ENCODE measurements at regions not wholly inside any gene's neighbourhood (a gene's known extent, or its start where the extent isn't known, plus 50 kb on each side); places are given as distances from the start of the nearest gene placed in this dataset.

DNA sequence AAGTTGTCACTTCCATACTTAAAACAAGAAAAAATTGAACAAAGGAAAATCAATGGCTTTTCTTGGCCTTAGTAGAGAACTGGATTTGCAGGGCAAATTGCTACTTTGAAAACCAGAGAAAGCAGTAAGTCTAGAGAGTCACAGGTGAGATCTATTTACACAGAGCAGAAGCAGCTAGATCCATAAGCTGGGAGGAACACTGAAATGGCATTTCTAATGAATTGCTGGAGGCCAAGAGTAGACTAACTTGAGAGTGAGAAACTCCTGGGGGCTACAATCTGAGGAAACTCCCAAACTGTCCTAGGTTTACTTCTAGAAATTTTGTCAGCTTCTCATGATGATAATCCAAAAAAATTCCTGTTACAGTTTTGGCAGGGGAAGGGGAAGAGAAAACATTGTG, 133.3 kb downstream of the SPCS3 start:
- H3K4me1 Mint-ChIP-seq: peaks cover 4% of the 10 kb centered on the region

DNA sequence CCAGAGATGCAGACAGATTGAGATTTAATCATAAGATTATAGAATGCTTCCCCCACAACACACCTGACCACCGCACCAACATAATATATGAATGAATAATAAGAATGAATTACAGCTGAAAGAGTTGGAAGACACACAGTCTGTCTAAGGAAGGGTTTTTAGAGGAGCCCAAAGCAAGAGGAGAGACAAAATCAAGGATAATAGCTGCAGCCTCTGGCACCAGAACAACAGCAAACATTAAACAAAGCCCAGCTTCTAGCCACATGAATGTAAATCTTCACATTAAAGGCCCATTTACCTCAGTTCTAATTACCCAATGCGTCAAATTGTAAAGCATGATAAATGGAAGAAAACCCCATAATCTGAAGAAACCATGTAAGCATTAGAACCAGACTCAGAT, 133.9 kb downstream of the SPCS3 start:
- Mint-ChIP-seq H3K27ac (no peak overlapping the region), H3K27me3 (ENCODE audit: low read depth) (no peaks in the 10 kb centered on the region), H3K36me3 (no peaks in the 10 kb centered on the region), H3K9me3 (peaks cover 10% of the 10 kb centered on the region), H3K4me1 (peaks cover 4% of the 10 kb centered on the region), H3K4me3 (no peak overlapping the region)
- DNase-seq (ENCODE audit: low spot score in 2 of 2, unreplicated experiment in 2 of 2): no peak
- TF ChIP-seq, protein P1, sequence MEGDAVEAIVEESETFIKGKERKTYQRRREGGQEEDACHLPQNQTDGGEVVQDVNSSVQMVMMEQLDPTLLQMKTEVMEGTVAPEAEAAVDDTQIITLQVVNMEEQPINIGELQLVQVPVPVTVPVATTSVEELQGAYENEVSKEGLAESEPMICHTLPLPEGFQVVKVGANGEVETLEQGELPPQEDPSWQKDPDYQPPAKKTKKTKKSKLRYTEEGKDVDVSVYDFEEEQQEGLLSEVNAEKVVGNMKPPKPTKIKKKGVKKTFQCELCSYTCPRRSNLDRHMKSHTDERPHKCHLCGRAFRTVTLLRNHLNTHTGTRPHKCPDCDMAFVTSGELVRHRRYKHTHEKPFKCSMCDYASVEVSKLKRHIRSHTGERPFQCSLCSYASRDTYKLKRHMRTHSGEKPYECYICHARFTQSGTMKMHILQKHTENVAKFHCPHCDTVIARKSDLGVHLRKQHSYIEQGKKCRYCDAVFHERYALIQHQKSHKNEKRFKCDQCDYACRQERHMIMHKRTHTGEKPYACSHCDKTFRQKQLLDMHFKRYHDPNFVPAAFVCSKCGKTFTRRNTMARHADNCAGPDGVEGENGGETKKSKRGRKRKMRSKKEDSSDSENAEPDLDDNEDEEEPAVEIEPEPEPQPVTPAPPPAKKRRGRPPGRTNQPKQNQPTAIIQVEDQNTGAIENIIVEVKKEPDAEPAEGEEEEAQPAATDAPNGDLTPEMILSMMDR (IDR thresholded peaks at IDR 0.05; ENCODE audit: unreplicated experiment): no peak

More for the DNA sequence above, 133.3 kb downstream of the SPCS3 start:
- Mint-ChIP-seq H3K27ac (no peak overlapping the region), H3K9me3 (peaks cover 10% of the 10 kb centered on the region), H3K4me3 (no peak overlapping the region), H3K36me3 (no peaks in the 10 kb centered on the region), H3K27me3 (ENCODE audit: low read depth) (no peaks in the 10 kb centered on the region)
- TF ChIP-seq, protein P1 (IDR thresholded peaks at IDR 0.05; ENCODE audit: unreplicated experiment): no peak
- DNase-seq (ENCODE audit: low spot score in 2 of 2, unreplicated experiment in 2 of 2): no peak

DNA sequence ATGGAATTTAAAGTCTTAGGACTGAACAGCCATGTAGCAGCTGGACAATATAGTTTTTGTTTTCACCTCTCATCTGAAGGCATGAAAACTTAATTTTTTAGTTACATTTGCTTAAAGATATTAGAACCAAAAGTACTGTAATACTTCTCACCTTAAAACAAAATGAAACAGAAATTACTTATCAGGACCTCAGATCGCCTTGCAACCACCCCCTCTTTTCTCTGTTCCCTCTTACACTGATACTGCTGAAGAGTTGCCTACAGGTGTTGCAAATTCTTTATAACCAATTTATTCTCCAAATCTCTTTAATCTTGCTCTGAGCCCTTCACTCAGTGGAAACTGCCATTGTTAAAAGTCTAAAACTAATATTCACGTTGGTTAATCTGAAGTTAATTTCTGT, 145.0 kb downstream of the SPCS3 start:
- TF ChIP-seq, protein P1 (IDR thresholded peaks at IDR 0.05; ENCODE audit: unreplicated experiment): no peak
- no peak for DNase-seq (ENCODE audit: low spot score in 2 of 2, unreplicated experiment in 2 of 2)
- Mint-ChIP-seq H3K4me3 (no peak overlapping the region), H3K27ac (no peak overlapping the region), H3K36me3 (no peaks in the 10 kb centered on the region), H3K27me3 (ENCODE audit: low read depth) (no peaks in the 10 kb centered on the region), H3K9me3 (peaks cover 11% of the 10 kb centered on the region), H3K4me1 (peaks cover 5% of the 10 kb centered on the region)

DNA sequence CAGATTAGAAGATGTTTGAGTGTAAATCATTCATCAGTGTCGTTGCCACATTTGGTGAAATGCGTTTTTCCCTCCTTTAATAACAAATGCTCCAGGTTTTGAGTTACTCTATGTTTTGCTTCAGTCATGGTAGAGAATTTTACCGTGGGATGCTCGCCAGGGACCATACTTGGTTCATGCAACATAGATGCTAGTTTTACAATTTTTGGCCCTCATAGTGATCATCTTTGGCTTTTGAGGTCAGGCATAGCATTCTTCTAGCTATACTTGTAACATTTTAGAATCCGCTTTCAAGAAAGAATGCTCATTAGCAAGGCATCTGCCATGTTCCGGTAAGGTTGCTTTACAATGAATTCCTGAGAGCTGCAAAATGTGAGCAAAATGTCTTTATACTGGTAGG, 147.2 kb downstream of the SPCS3 start:
- peaks cover 7% of the 10 kb centered on the region for H3K9me3 Mint-ChIP-seq
- no peak overlapping the region for H3K27ac Mint-ChIP-seq
- H3K4me1 Mint-ChIP-seq: peaks cover 5% of the 10 kb centered on the region
- no peak overlapping the region for H3K4me3 Mint-ChIP-seq
- H3K27me3 Mint-ChIP-seq (ENCODE audit: low read depth): no peaks in the 10 kb centered on the region
- H3K36me3 Mint-ChIP-seq: no peaks in the 10 kb centered on the region
- no peak for DNase-seq (ENCODE audit: low spot score in 2 of 2, unreplicated experiment in 2 of 2)
- TF ChIP-seq, protein P1 (IDR thresholded peaks at IDR 0.05; ENCODE audit: unreplicated experiment): no peak

DNA sequence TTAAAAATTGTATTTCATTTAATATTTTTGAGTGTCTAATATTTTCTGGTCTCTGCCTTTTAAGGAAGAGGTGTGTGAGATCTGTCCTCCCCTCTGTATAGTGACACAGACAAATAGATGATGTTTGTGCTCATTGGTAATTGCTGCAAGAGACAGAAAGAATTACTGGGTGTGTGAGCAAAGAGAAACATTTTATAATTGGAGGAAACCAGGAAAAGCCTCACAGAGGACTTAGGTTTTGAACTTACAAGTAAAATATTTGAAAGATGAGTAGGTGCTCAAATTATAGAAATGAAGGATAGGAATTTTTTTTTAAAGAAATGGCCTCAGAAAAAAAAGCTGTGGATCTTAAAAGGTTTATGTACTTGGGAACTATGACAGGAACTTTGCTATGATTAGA, 149.8 kb downstream of the SPCS3 start:
- H3K4me3 Mint-ChIP-seq: no peak overlapping the region
- H3K9me3 Mint-ChIP-seq: peaks cover 13% of the 10 kb centered on the region
- TF ChIP-seq, protein P1 (IDR thresholded peaks at IDR 0.05; ENCODE audit: unreplicated experiment): no peak
- no peaks in the 10 kb centered on the region for H3K36me3 Mint-ChIP-seq
- peaks cover 5% of the 10 kb centered on the region for H3K4me1 Mint-ChIP-seq
- H3K27me3 Mint-ChIP-seq (ENCODE audit: low read depth): no peaks in the 10 kb centered on the region
- no peak overlapping the region for H3K27ac Mint-ChIP-seq
- no peak for DNase-seq (ENCODE audit: low spot score in 2 of 2, unreplicated experiment in 2 of 2)

DNA sequence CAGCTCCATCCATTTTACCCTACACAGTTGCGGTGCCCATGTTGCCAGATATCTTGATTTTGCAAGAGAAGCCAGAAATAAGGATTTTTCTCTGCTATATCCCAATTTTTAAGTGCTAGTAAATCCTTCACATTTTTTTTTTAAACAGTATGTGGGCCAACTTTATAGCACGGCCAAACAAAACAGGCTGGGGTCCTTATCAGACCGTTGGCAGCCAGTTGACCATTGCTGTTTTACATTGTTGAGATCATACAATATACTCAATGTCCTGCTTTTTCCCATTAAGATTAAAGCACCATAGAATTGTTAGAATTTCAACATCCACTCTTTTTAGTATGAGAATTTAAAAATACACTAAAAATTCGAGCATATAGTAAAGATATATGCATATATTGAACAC, 150.9 kb downstream of the SPCS3 start:
- TF ChIP-seq, protein P1 (IDR thresholded peaks at IDR 0.05; ENCODE audit: unreplicated experiment): no peak
- Mint-ChIP-seq H3K4me3 (no peak overlapping the region), H3K27me3 (ENCODE audit: low read depth) (no peaks in the 10 kb centered on the region), H3K4me1 (peaks cover 5% of the 10 kb centered on the region), H3K9me3 (peaks cover 22% of the 10 kb centered on the region), H3K36me3 (no peaks in the 10 kb centered on the region), H3K27ac (no peak overlapping the region)
- DNase-seq (ENCODE audit: low spot score in 2 of 2, unreplicated experiment in 2 of 2): no peak
